Dendritic cell treated with granulocyte-macrophage colony-stimulating factor and Interleukin-4, amounts not matched to agents 40 ng/mL and 50 ng/mL, for 4 days (primary cell): ENCODE measurements at regions not wholly inside any gene's neighbourhood (a gene's known extent, or its start where the extent isn't known, plus 50 kb on each side); places are given as distances from the start of the nearest gene placed in this dataset.

ENCODE experiments used
- H3K27ac Mint-ChIP-seq: one replicate; pipeline ENCODE4 v1.8.0; 2022; ENCODE audit warnings: mild to moderate bottlenecking, mixed read lengths
- H3K27me3 Mint-ChIP-seq: one replicate; pipeline ENCODE4 v1.8.0; 2022; ENCODE audit warnings: mild to moderate bottlenecking, mixed read lengths
- H3K36me3 Mint-ChIP-seq: one replicate; pipeline ENCODE4 v1.8.0; 2022; ENCODE audit warnings: low read depth, mixed read lengths
- H3K4me1 Mint-ChIP-seq: one replicate; pipeline ENCODE4 v1.8.0; 2022; ENCODE audit warnings: low read depth, mixed read lengths
- H3K4me3 Mint-ChIP-seq: one replicate; pipeline ENCODE4 v1.8.0; 2022; ENCODE audit warnings: mild to moderate bottlenecking, moderate library complexity, mixed read lengths
- H3K9me3 Mint-ChIP-seq: one replicate; pipeline ENCODE4 v1.8.0; 2022; ENCODE audit warnings: mixed read lengths
- intact Hi-C: fragments of 100-400 bp; cut with micrococcal nuclease; formaldehyde crosslinking; loops from one replicate; pipeline ENCODE4 v1.15.0; 2022

DNA sequence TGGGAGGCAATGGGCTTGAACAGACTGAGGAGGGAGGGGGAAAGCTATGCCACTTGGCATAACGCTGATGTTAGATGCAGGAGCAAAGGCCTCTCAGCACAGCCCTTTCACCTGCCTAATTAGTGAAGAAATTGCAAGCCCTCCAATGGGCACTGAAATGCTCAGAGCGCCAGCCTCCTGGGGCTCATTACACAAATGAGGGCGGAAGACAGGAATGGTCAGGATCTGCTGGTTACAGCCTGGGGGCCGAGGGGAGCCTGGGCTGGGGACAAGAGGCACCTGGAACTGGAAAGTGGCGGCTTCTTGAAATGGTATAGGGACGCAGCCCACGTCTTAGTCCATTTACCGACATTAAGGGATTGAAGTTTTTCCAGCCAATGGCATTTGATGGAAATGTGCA, 50.2 kb upstream of the PLET1 start:
- Mint-ChIP-seq H3K4me3 (no peak overlapping the region), H3K4me1 (no peaks in the 10 kb centered on the region), H3K9me3 (peaks cover 9% of the 10 kb centered on the region), H3K27me3 (no peaks in the 10 kb centered on the region), H3K36me3 (no peaks in the 10 kb centered on the region), H3K27ac (no peak overlapping the region)
- intact Hi-C loops: no loop called here

DNA sequence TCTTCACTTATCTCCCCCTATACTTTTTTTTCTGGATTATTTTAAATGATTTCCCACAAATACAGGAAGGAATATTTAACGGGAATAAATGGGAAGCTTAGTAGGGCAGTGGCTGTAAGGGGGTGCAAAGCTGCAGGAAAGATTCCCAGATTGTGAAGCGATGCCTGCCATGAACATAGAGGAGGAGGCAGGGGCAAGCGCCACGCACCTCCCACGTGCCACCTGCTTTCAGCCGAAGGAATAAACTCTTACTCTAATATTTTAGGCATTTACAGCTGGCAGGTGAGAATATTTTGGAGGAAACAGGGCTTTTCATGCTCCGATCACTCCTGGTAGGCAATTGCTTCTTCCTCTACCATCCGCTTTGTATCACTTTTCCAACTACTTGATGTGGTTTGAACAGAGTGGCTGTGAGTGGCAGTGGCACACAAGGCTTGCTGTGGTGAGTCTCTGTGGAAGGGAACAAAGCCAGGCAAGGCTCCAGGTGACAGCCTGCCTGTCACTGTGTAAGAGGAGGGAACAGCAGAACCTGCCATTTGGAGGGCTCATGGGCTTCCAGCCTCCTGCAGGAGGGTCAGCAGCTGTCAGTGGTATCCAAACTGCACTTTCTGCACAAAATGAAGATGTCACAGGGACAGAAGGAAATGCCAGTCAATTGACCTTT, 54.5 kb upstream of the PLET1 start:
- Mint-ChIP-seq H3K4me3 (no peak overlapping the region), H3K4me1 (peaks cover 14% of the 10 kb centered on the region), H3K36me3 (no peaks in the 10 kb centered on the region), H3K27ac (no peak overlapping the region), H3K9me3 (no peaks in the 10 kb centered on the region), H3K27me3 (no peaks in the 10 kb centered on the region)
- intact Hi-C loops: no loop called here

DNA sequence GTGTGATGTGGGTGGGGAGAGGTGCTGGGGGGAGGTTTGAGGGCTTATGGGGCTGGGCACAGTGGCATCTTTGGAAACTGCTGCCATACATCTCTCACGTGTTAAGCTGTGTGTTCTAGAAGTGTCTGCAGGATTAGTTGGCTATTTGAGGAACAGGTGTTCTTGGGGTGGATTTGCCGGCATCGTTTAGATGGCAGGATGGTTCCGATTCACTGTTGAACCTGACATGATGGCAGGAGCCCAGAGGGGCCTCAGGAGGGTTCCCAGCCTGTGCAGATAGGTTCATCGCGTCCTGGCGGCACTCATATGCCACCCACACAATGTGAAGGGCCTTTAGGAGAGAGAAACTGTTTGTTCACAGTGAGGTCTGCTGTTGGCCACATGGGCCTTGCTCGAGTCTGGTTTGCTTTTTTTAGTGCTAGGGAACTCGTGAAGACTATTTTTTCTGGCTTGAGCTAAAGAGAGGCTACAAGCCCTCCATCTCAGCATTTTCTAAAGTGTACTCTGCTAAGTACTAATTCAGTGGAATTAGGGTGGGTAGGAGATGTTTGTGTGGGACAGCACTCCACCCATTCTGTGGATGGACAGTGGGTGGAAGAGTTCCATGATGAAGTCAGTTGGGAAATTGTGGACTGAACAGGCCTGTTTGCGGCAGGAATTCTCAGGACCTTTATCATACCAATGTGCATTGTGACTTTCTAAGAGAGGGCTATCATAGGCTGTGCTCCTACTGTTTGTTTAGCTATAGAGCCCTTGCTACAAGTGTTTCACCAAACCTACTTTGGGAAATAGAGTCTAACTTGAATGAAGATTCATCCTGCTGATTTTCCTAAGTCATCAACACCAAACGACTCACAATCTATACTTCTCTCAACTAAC, 55.4 kb upstream of the PLET1 start:
- Mint-ChIP-seq H3K36me3 (no peaks in the 10 kb centered on the region), H3K27ac (no peak overlapping the region), H3K27me3 (no peaks in the 10 kb centered on the region), H3K4me3 (no peak overlapping the region), H3K9me3 (no peaks in the 10 kb centered on the region), H3K4me1 (peaks cover 20% of the 10 kb centered on the region)
- intact Hi-C loops: no loop called here

DNA sequence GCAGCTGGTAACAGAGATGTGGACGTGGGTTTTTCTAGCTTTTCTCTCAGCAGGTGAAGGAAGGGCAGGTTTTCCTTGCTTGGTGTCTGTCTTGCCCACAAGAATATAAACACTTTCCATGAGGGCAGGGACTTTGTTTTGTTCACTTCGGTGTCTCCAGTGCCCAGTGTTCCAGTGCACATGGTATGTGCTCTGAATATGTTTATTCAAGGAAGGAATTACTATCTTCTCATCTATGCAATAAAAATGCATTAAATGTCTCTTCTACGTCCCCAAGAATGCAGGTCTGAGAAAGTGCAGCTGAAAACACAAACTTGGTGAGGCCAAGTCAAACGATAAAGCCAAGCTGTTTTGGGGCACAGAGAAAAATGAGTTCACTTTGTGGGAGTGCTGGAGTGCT, 56.3 kb upstream of the PLET1 start:
- Mint-ChIP-seq H3K27ac (no peak overlapping the region), H3K36me3 (no peaks in the 10 kb centered on the region), H3K4me3 (no peak overlapping the region), H3K9me3 (no peaks in the 10 kb centered on the region), H3K4me1 (peaks cover 29% of the 10 kb centered on the region), H3K27me3 (no peaks in the 10 kb centered on the region)
- intact Hi-C loops: no loop called here

DNA sequence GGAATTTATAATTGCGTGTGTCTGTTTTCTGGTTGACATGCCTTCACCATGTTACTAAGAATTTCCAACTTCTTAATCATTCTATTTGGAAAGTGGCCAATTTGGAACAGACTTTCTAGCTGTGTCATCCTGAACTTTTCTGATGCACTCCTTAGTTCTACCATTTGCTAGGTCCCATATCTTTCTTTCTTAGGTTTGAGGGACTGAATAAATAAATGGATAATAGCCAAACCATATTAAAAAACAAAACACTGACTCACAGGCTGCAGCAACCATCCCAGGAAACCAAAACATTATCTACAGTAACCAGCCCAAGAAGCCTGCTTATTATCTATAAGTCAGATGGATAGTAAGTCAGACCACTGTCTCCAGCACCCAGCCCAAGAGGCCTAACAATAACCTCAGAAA, 57.5 kb upstream of the PLET1 start:
- H3K36me3 Mint-ChIP-seq: no peaks in the 10 kb centered on the region
- H3K9me3 Mint-ChIP-seq: no peaks in the 10 kb centered on the region
- H3K27me3 Mint-ChIP-seq: no peaks in the 10 kb centered on the region
- H3K4me3 Mint-ChIP-seq: no peak overlapping the region
- intact Hi-C loops: no loop called here
- H3K4me1 Mint-ChIP-seq: peaks cover 34% of the 10 kb centered on the region
- H3K27ac Mint-ChIP-seq: no peak overlapping the region

DNA sequence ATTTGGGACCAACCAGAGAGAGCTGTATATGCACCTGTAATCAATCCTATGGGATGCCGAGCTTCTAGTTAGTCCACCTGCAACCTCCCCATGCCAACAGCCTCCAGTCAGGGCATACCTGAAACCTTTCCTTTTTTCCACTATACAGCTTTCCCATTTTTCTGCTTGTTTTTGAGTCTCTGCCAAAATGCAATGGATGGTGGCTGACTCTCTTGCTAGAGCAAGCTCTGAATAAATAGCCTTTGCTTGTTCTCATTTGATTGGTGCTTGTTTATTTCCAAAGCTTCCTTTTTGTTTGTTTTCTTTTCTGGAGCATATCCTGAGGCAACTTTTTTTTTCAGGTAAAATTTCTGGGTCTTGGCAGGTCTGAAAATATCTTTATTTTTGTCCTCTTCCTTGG, 58.0 kb upstream of the PLET1 start:
- H3K27me3 Mint-ChIP-seq: no peaks in the 10 kb centered on the region
- intact Hi-C loops: no loop called here
- no peak overlapping the region for H3K27ac Mint-ChIP-seq
- H3K4me1 Mint-ChIP-seq: peaks cover 34% of the 10 kb centered on the region
- H3K36me3 Mint-ChIP-seq: no peaks in the 10 kb centered on the region
- no peak overlapping the region for H3K4me3 Mint-ChIP-seq
- H3K9me3 Mint-ChIP-seq: peaks cover 4% of the 10 kb centered on the region

DNA sequence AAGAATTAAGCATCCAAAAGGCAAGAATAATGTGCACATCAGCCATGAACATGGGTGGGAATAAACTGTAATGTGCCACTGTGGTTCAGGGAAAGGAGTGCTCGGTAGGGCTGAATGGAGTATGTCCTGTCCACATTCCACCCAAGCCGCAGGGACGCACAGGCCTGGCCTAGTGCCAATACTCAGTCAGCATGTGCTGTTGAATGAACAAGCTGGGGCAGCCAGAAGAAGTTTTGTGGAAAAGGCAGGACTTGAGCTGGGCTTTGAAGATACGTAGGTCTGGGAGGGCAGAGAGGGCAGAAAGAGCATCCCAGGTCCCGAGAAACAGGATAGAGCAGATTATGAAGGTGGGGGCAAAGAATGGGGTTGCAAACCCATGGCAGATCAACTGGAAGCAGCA, 60.0 kb upstream of the PLET1 start:
- Mint-ChIP-seq H3K4me3 (no peak overlapping the region), H3K36me3 (no peaks in the 10 kb centered on the region), H3K4me1 (peaks cover 34% of the 10 kb centered on the region), H3K27ac (no peak overlapping the region), H3K27me3 (no peaks in the 10 kb centered on the region), H3K9me3 (peaks cover 7% of the 10 kb centered on the region)
- intact Hi-C loops: no loop called here

DNA sequence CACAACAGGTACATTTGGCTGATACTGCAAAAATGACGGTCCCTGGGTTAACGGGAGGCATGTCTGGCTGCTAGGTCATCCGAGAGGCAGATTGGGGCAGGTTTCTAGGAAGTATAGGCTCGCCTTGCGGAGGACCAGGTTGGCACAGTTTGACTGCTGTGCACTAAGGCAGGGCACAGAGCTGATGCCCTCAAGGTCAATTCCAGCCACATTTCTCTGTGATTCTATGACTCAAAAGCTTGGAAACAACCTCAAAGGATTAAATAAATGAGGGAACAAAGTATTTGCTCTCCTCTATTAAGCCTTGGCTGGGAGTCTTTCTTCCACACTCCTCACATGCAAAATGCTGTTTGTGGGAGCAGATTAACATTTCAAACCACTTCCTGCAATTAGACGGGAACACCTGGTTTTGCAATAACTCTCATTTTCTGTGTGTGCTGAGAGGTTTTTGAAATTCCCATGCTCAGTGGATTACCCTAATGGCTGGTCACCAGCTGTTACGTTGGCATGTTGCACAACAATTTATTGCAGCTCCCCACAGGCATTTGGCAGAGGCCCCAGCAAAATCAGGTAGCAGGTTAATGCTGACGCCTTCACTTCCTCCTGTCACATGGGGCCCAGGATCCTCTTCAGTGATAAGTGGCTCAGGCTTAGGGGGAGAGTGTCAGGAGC, 61.0 kb upstream of the PLET1 start:
- no peak overlapping the region for H3K4me3 Mint-ChIP-seq
- peaks cover 34% of the 10 kb centered on the region for H3K4me1 Mint-ChIP-seq
- intact Hi-C loops: no loop called here
- no peaks in the 10 kb centered on the region for H3K27me3 Mint-ChIP-seq
- H3K36me3 Mint-ChIP-seq: no peaks in the 10 kb centered on the region
- no peak overlapping the region for H3K27ac Mint-ChIP-seq
- H3K9me3 Mint-ChIP-seq: peaks cover 7% of the 10 kb centered on the region

DNA sequence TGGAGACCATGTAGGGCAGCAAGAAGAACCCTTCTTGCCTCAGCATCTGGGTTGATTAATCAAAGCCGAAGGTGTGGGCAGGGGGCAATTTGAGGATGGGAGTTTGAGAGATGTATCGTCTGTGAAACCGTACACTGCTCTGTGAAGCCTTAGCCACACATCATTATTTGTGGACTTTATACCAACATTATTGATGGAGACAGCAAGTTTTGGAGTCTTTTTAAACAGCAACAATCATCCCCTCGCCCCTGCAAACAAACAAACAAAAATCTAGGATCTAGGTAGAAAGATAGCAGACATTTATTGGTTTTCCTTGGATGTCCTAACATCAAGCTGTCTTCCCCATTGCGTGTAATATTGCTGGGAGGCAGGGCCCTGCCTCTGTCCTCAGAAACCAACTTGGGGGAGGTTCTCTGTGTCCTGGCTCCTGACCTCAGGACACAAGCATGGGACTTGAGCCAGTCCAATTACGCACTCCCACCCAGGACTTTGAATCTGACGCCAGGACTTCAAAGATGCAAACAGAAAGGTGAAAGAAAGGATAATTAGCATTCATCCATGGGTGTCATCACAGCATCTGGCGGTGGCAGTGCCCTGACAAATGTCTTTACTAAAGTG, 61.6 kb upstream of the PLET1 start:
- Mint-ChIP-seq H3K4me1 (peaks cover 34% of the 10 kb centered on the region), H3K9me3 (peaks cover 7% of the 10 kb centered on the region), H3K4me3 (no peak overlapping the region), H3K36me3 (no peaks in the 10 kb centered on the region), H3K27me3 (no peaks in the 10 kb centered on the region), H3K27ac (no peak overlapping the region)
- intact Hi-C loops: no loop called here

DNA sequence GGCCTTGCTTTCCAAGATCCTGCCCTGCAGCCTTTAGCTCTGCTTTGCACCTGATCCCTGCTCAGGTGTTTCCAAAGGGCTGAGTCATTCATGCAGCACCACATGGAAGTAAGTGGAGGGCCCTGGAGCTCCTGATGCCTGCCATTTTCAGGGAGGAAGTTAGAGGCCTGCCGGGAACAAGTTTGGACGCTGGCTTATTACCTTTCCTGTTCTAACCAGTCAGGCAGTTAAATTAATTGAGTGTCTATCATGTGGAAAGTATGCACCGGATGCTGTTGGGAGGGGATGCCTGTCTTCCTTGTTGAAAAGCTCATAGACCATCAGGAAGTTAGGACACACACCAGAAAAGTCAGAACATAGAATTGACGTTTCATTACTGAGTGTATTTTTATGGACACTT, 73.7 kb upstream of the PLET1 start:
- intact Hi-C loops: loop anchor here (5.0 kb wide), 1 partner anchor 48 kb away; no protein-coding TSS in a partner anchor
- H3K9me3 Mint-ChIP-seq: no peaks in the 10 kb centered on the region
- peaks cover 14% of the 10 kb centered on the region for H3K4me1 Mint-ChIP-seq
- no peaks in the 10 kb centered on the region for H3K36me3 Mint-ChIP-seq
- H3K27me3 Mint-ChIP-seq: no peaks in the 10 kb centered on the region
- H3K27ac Mint-ChIP-seq: no peak overlapping the region
- no peak overlapping the region for H3K4me3 Mint-ChIP-seq

DNA sequence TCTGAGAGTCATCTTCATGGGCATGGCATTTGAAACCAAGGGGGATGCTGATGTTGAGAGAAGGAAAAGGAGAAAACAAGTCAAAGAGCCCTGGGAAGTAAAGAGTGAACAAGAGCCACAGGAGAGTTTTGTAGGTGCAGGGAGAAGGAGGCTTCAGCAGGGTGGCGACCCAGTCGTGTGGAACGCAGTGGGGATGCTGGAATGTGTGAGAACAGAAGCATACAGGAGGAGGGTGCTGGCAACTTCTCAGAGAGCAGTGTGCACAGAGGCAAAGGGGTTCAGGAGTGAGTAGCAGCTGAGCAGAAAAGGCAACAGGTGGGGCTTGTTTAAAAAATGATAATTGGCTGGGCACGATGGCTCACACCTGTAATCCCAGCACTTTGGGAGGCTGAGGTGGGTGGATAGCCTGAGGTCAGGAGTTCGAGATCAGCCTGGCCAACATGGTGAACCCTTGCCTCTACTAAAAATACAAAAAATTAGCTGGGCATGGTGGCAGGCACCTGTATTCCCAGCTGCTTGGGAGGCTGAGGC, 75.8 kb upstream of the PLET1 start:
- H3K36me3 Mint-ChIP-seq: no peaks in the 10 kb centered on the region
- intact Hi-C loops: no loop called here
- peaks cover 14% of the 10 kb centered on the region for H3K4me1 Mint-ChIP-seq
- no peaks in the 10 kb centered on the region for H3K9me3 Mint-ChIP-seq
- H3K4me3 Mint-ChIP-seq: no peak overlapping the region
- H3K27ac Mint-ChIP-seq: no peak overlapping the region
- H3K27me3 Mint-ChIP-seq: no peaks in the 10 kb centered on the region

DNA sequence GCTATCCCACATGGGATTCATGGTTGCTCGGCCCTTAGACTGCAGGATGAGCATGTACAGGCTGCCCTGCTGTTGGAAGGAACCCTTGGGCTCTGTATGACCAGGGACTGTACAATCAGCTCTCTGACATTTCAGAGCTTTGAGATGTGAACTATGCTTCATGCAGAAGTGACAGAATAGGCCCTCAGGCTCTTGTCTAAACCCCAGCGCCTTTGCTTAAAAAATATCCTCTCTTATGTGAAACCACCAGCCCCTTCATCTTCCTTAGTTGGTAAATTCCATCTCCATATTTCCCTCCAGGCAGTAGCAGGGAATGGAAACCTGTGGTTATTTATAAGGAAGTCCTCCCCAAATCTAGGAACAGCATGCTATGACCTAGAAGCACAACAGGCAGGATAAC, 78.9 kb upstream of the PLET1 start:
- no peak overlapping the region for H3K4me3 Mint-ChIP-seq
- H3K9me3 Mint-ChIP-seq: no peaks in the 10 kb centered on the region
- no peak overlapping the region for H3K27ac Mint-ChIP-seq
- no peaks in the 10 kb centered on the region for H3K27me3 Mint-ChIP-seq
- H3K4me1 Mint-ChIP-seq: peaks cover 6% of the 10 kb centered on the region
- intact Hi-C loops: no loop called here
- H3K36me3 Mint-ChIP-seq: no peaks in the 10 kb centered on the region

DNA sequence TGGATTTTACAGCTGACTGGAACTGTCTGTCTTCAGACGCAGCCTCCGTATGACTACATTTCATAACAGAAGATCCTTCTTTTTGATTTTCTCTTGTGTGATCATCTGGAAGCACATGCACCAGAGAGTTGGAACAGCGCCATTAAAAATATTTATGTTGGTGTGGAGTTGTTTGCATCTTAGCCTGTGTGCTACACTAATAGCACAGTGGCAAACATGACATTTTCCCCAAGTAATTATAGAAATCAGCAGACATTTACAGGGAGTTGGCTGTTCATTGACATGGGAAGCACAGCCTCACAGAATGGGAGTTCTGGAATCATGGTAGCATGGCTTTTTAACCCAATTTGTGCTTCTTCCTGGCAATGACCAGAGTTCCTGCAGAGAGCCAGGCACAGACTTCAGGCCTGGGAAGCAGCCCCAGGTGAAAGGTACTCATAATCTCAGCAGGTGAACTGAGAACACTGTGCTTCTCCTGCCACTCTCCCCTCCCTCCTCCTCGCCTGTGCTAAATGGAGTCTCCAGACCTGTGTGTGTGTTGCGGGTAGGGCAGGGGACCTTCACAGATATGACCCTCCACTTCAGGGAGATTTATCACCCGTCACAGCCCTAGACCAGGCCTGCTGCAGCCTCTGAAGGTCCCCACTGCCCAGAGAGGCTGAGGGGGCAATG, 82.8 kb upstream of the PLET1 start:
- no peak overlapping the region for H3K27ac Mint-ChIP-seq
- no peaks in the 10 kb centered on the region for H3K27me3 Mint-ChIP-seq
- no peak overlapping the region for H3K4me3 Mint-ChIP-seq
- H3K9me3 Mint-ChIP-seq: no peaks in the 10 kb centered on the region
- intact Hi-C loops: no loop called here
- no peaks in the 10 kb centered on the region for H3K36me3 Mint-ChIP-seq
- no peaks in the 10 kb centered on the region for H3K4me1 Mint-ChIP-seq
